Activated CD4-positive, alpha-beta T cell treated with anti-CD3 and anti-CD28 coated beads, Interleukin-2, amount 50 U/mL, for 16 hours (primary cell): ENCODE measurements at regions not wholly inside any gene's neighbourhood (a gene's known extent, or its start where the extent isn't known, plus 50 kb on each side); places are given as distances from the start of the nearest gene placed in this dataset.

Experiments
- DNase-seq: peaks from one replicate; pipeline ENCODE4 v3.0.0-alpha.2; 2020

- no peak for DNase-seq
Observed at GRCh38 chr2:206368484-206368883, 74.8 kb upstream of the ADAM23 start.

- DNase-seq, result no peak
Observed at GRCh38 chr2:206368933-206369569, 74.3 kb upstream of the ADAM23 start.

- no peak for DNase-seq
Observed at GRCh38 chr2:206375956-206376355, 67.4 kb upstream of the ADAM23 start.

- no peak for DNase-seq
Observed at GRCh38 chr2:206378835-206379234, 64.5 kb upstream of the ADAM23 start.

- DNase-seq, result no peak
Observed at GRCh38 chr2:206379266-206379665, 64.1 kb upstream of the ADAM23 start.

GRCh38 chr2:206379886-206380285, 63.4 kb upstream of the ADAM23 start:
- no peak for DNase-seq

- DNase-seq, result no peak
Observed at GRCh38 chr2:206381881-206382280, 61.5 kb upstream of the ADAM23 start.

GRCh38 chr2:206383669-206384068, 59.7 kb upstream of the ADAM23 start:
- DNase-seq, result no peak

- DNase-seq, result no peak
Observed at GRCh38 chr2:206387808-206388207, 55.5 kb upstream of the ADAM23 start.

GRCh38 chr2:206388698-206389097, 54.6 kb upstream of the ADAM23 start:
- DNase-seq, result no peak

- DNase-seq, result no peak
Observed at GRCh38 chr2:206389164-206389563, 54.2 kb upstream of the ADAM23 start.

GRCh38 chr2:206390181-206390580, 53.2 kb upstream of the ADAM23 start:
- no peak for DNase-seq

- DNase-seq, result peak; percentile 38
Observed at GRCh38 chr2:206392118-206392517, 51.2 kb upstream of the ADAM23 start.
